ENCODE measurements at regions not wholly inside any gene's neighbourhood (a gene's known extent, or its start where the extent isn't known, plus 50 kb on each side); places are given as distances from the start of the nearest gene placed in this dataset.

GRCh38 chr22:35195226-35195625, 62.1 kb upstream of the HMGXB4 start:
- H2BK120ac ChIP-seq (replicated peaks; ENCODE audit: low read depth, low read length) = no peak overlapping the region

More at GRCh38 chr22:35195226-35195625, 62.1 kb upstream of the HMGXB4 start:
- no peak overlapping the region for H3K4ac ChIP-seq (replicated peaks; ENCODE audit: insufficient read length, low read depth, low read length)
- no peak overlapping the region for H3K18ac ChIP-seq (ENCODE audit: extremely low read depth, low read length)
- H3K79me2 ChIP-seq (ENCODE audit: control insufficient read depth in 1 of 2, insufficient read depth in 2 of 2, low read length in 2 of 2) = no peaks in the 10 kb centered on the region
- WGBS, 2 experiments (ENCODE audit: extremely low coverage in 1 of 2, insufficient coverage in 1 of 2, insufficient read length in 1 of 2, insufficient replicate concordance in 2 of 2, low coverage in 1 of 2, low lambda C conversion rate in 2 of 2, missing lambda C conversion rate in 1 of 2) = 87% methylated on average over 15 of the region's 15 CpGs; no CpG with 5 or more reads in 1 of the 2 experiments
- H3K9ac ChIP-seq (replicated peaks in 1 of 4; ENCODE audit: extremely low read depth in 1 of 4, low read depth in 3 of 4, low read length in 3 of 4) = no peak overlapping the region
- H4K20me1 ChIP-seq (replicated peaks in 1 of 2; ENCODE audit: control insufficient read depth in 1 of 2, insufficient read depth in 2 of 2, low read length in 2 of 2) = no peaks in the 10 kb centered on the region
- peaks cover 0 to under 1% of the 10 kb centered on the region in 2 experiments; a peak in 1 of 4 replicates for H3K9me3 ChIP-seq (ENCODE audit: insufficient read depth in 2 of 2, low read depth in 1 of 2, low read length in 1 of 2)
- H3K23me2 ChIP-seq (ENCODE audit: low read depth, low read length) = no peaks in the 10 kb centered on the region
- TF ChIP-seq TEAD4 (IDR thresholded peaks at IDR 0.05; ENCODE audit: low read depth, low read length) (no peak), SIN3A (conservative IDR thresholded peaks at IDR 0.05 in 1 of 2, IDR thresholded peaks at IDR 0.05 in 1 of 2; ENCODE audit: low read depth in 1 of 2, low read length in 2 of 2) (no peak), POU5F1 (IDR thresholded peaks at IDR 0.05; ENCODE audit: low read depth, low read length) (no peak), SRF (IDR thresholded peaks at IDR 0.05; ENCODE audit: low read depth, low read length) (no peak)
- no peak overlapping the region for H4K8ac ChIP-seq (ENCODE audit: extremely low read depth, insufficient read depth, low read length)
- H2BK5ac ChIP-seq (ENCODE audit: low read depth, low read length) = no peak overlapping the region
- H4K5ac ChIP-seq (ENCODE audit: insufficient read length, low read depth, low read length) = no peak overlapping the region
- H3K14ac ChIP-seq (ENCODE audit: insufficient read length) = no peak overlapping the region
- no peak overlapping the region for H2BK12ac ChIP-seq (ENCODE audit: low read depth, low read length)
- H2BK20ac ChIP-seq (ENCODE audit: low read length) = no peak overlapping the region
- no peak overlapping the region for H2BK15ac ChIP-seq (ENCODE audit: low read length)
- H3K27ac ChIP-seq (ENCODE audit: low read depth, low read length) = no peak overlapping the region
- POLR2A ChIA-PET (ENCODE audit: partially characterized antibody) = no interaction called here
- no peaks in the 10 kb centered on the region for H3K27me3 ChIP-seq (replicated peaks in 1 of 4; ENCODE audit: control insufficient read depth in 3 of 4, extremely low read depth in 1 of 4, insufficient read depth in 3 of 4, low read length in 3 of 4)
- no peak overlapping the region for H3K4me2 ChIP-seq (ENCODE audit: insufficient read depth in 1 of 2, low read depth in 2 of 2, low read length in 2 of 2)
- no peak overlapping the region for H3K23ac ChIP-seq (ENCODE audit: insufficient read length)
- CTCF ChIA-PET (ENCODE audit: partially characterized antibody) = interaction anchor here (0.7 to 1.7 kb wide), 4 partner anchors 10 to 40 kb away, joined by 4 to 6 read pairs (median 4); no protein-coding TSS in a partner anchor
- H3K4me3 ChIP-seq (ENCODE audit: extremely low read depth in 1 of 4, insufficient read depth in 2 of 4, low read depth in 3 of 4, low read length in 4 of 4) = no peak overlapping the region
- no peaks in the 10 kb centered on the region for H3K36me3 ChIP-seq (ENCODE audit: control insufficient read depth in 2 of 4, insufficient read depth in 4 of 4, low read length in 3 of 4)
- no peak overlapping the region for H2AK5ac ChIP-seq (ENCODE audit: low read depth, low read length)
- no peak overlapping the region for H3K56ac ChIP-seq (replicated peaks; ENCODE audit: insufficient read length, low read depth, low read length)
- no peak overlapping the region for H4K91ac ChIP-seq (replicated peaks; ENCODE audit: insufficient read length, low read length)
- no peaks in the 10 kb centered on the region for H3K79me1 ChIP-seq (ENCODE audit: low read depth, low read length)
- H2AFZ ChIP-seq (ENCODE audit: low read length) = no peak overlapping the region
- FAIRE-seq (no peak), DNase-seq (ENCODE audit: low read depth in 1 of 2, low spot score in 2 of 2) (no peak)
- no peaks in the 10 kb centered on the region for H3K4me1 ChIP-seq (replicated peaks in 1 of 4; ENCODE audit: control insufficient read depth in 3 of 4, insufficient read depth in 4 of 4, low read length in 3 of 4)

All from H1 (cell line).